Lung (tissue), 11 donors: ENCODE measurements at regions not wholly inside any gene's neighbourhood (a gene's known extent, or its start where the extent isn't known, plus 50 kb on each side); places are given as distances from the start of the nearest gene placed in this dataset.

ENCODE experiments used
- ATAC-seq: fragments of 200-7000 bp; cut with Tn5 transposase; one replicate; pipeline ENCODE4 v1.9.1; 2020; ENCODE audit warnings: moderate number of reproducible peaks; ENCODE audit not compliant: insufficient read depth, low FRiP score
- DNase-seq, 3 donors: peaks; one replicate each; pipeline ENCODE4 v3.0.0-alpha.2; 2013 to 2017
- H3K27ac ChIP-seq, 2 donors: one replicate each; pipeline ENCODE4 v1.5.1; 2013; ENCODE audit warnings: mild to moderate bottlenecking in 2 of 2, moderate library complexity in 2 of 2, control low read depth in 1 of 2, inconsistent platforms in 1 of 2, low read depth in 1 of 2, low read length in 1 of 2
- H3K27me3 ChIP-seq, 3 donors: one replicate each; pipeline ENCODE4 v1.5.1; 2013; ENCODE audit warnings: low read length in 2 of 3; ENCODE audit not compliant: control insufficient read depth in 3 of 3, insufficient read depth in 3 of 3
- H3K36me3 ChIP-seq, 4 donors: one replicate each; pipeline ENCODE4 v1.5.1; 2013; ENCODE audit warnings: low read length in 4 of 4, mild to moderate bottlenecking in 1 of 4, moderate library complexity in 1 of 4; ENCODE audit not compliant: control insufficient read depth in 4 of 4, insufficient read depth in 4 of 4
- H3K4me1 ChIP-seq, 5 donors: one replicate each; pipeline ENCODE4 v1.5.1; 2013; ENCODE audit warnings: low read length in 5 of 5, mild to moderate bottlenecking in 2 of 5, moderate library complexity in 1 of 5; ENCODE audit not compliant: control insufficient read depth in 5 of 5, insufficient read depth in 5 of 5
- H3K4me3 ChIP-seq: one replicate; pipeline ENCODE4 v1.5.1; 2013; ENCODE audit warnings: mild to moderate bottlenecking, control low read depth, moderate library complexity
- H3K9ac ChIP-seq, 2 donors: one replicate each; pipeline ENCODE4 v1.5.1; 2013; ENCODE audit warnings: low read length in 2 of 2, control low read depth in 1 of 2; ENCODE audit not compliant: insufficient read depth in 1 of 2
- H3K9me3 ChIP-seq, 4 donors: one replicate each; pipeline ENCODE4 v1.5.1; 2013; ENCODE audit warnings: low read length in 3 of 4, mild to moderate bottlenecking in 1 of 4, moderate library complexity in 1 of 4; ENCODE audit not compliant: control insufficient read depth in 4 of 4, insufficient read depth in 3 of 4
- CTCF ChIP-seq: IDR thresholded peaks from 2 replicates; pipeline ENCODE4 v1.5.1; 2012; ENCODE audit warnings: mild to moderate bottlenecking; ENCODE audit errors: control extremely low read depth, extremely low read depth
- WGBS, 2 donors: extraction: QIAGEN DNeasy Blood & Tissue Kit; methylation state at CpG; one replicate each; pipeline ENCODE4 v1.1.7; 2013; 5-methylcytosine and 5-hydroxymethylcytosine counted together
- donor health status: control.
- donor health status: control.
- donor health status: Bipolar disorder and iron deficiency.
- donor health status: healthy.
- donor health status: DM: yes; HTN: yes; CAD: no.

GRCh38 chr12:29030006-29030405, 119.1 kb upstream of the FAR2 start:
- H3K27me3 ChIP-seq, result no peaks in the 10 kb centered on the region
- no peak overlapping the region for H3K9ac ChIP-seq
- TF ChIP-seq CTCF, result no peak
- no peaks in the 10 kb centered on the region for H3K9me3 ChIP-seq
- no peaks in the 10 kb centered on the region for H3K4me1 ChIP-seq
- H3K27ac ChIP-seq, result no peak overlapping the region
- WGBS, 2 donors, result 84 to 85% methylated on average over 1 of the region's 1 CpG
- H3K4me3 ChIP-seq, result no peak overlapping the region
- H3K36me3 ChIP-seq, result no peaks in the 10 kb centered on the region
- DNase-seq (no peak), ATAC-seq (no peak)

GRCh38 chr12:29032446-29032845, 116.6 kb upstream of the FAR2 start:
- Histone ChIP-seq H3K27ac (no peak overlapping the region), H3K36me3 (no peaks in the 10 kb centered on the region), H3K9me3 (no peaks in the 10 kb centered on the region), H3K4me1 (no peaks in the 10 kb centered on the region), H3K4me3 (no peak overlapping the region), H3K27me3 (no peaks in the 10 kb centered on the region), H3K9ac (no peak overlapping the region)
- DNase-seq (peak in 1 of 3 donors; percentile 2), ATAC-seq (no peak)
- WGBS, 2 donors, result 86 to 92% methylated on average over 2 of the region's 2 CpGs
- TF ChIP-seq CTCF, result no peak

- H3K4me1 ChIP-seq, result no peaks in the 10 kb centered on the region
- no peak overlapping the region for H3K9ac ChIP-seq
- ATAC-seq (no peak), DNase-seq (no peak)
- no peaks in the 10 kb centered on the region for H3K9me3 ChIP-seq
- no peak overlapping the region for H3K4me3 ChIP-seq
- H3K27me3 ChIP-seq, result no peaks in the 10 kb centered on the region
- WGBS, 2 donors, result 86 to 90% methylated on average over 2 of the region's 2 CpGs
- no peaks in the 10 kb centered on the region for H3K36me3 ChIP-seq
- no peak for TF ChIP-seq CTCF
- H3K27ac ChIP-seq, result no peak overlapping the region
Observed at GRCh38 chr12:29033519-29033918, 115.6 kb upstream of the FAR2 start.

- ATAC-seq (no peak), DNase-seq (no peak)
- Histone ChIP-seq H3K27ac (no peak overlapping the region), H3K4me1 (peaks cover 0 to 10% (median 0%) of the 10 kb centered on the region in 5 donors), H3K4me3 (no peak overlapping the region), H3K9me3 (no peaks in the 10 kb centered on the region), H3K27me3 (no peaks in the 10 kb centered on the region), H3K9ac (no peak overlapping the region), H3K36me3 (no peaks in the 10 kb centered on the region)
- TF ChIP-seq CTCF, result no peak
- WGBS, 2 donors, result 78 to 81% methylated on average over 1 of the region's 1 CpG
Observed at GRCh38 chr12:29035112-29035511, 114.0 kb upstream of the FAR2 start.
